ENCODE measurements at regions not wholly inside any gene's neighbourhood (a gene's known extent, or its start where the extent isn't known, plus 50 kb on each side); places are given as distances from the start of the nearest gene placed in this dataset.

DNA sequence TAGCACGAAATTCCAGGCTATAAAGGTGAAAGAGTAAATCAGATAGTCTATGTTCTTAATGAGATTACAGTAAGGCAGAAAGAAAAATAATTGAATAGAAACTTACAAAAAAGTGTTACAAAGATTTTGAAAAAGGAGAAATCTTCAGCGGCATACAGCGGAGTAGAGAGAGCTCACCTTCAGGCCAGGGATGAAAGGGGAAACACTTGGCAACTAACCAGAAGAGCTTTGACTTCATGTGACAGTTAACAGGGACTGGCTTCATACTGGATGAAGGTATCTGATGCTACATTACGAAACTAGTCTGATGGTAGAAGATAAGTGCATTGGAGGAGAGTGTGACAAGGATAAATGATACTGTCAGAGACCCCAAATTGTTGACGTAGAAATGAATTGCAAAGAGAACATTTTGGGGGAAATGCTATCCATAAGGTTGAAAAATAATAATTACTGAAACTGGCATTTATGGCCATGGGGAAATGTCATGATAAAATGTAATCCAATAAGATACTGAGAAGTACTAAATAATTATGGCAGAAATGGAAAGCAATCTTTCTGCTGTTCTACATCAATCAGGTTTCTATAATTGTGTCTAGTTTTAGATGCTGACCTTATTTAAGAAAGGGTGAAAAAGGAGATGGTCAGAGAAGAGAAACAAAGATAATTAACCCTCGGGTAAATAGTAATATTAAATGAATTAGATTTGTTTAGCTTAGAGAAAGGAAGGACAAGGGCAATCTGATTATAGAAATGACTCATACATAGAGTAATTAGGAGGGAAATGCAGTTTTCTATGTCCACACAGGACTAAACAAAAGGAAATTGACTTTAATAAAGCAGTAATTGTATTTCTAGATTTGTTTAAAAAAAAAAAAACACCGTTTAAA is 808.7 kb downstream of the NCAM2 start:
- Histone ChIP-seq H3K4me1 (no peaks in the 10 kb centered on the region), H3K4me3 (no peak overlapping the region), H3K27ac (no peak overlapping the region), H3K9me3 (no peaks in the 10 kb centered on the region), H3K27me3 (no peaks in the 10 kb centered on the region), H3K36me3 (no peaks in the 10 kb centered on the region)
- TF ChIP-seq, protein P1, sequence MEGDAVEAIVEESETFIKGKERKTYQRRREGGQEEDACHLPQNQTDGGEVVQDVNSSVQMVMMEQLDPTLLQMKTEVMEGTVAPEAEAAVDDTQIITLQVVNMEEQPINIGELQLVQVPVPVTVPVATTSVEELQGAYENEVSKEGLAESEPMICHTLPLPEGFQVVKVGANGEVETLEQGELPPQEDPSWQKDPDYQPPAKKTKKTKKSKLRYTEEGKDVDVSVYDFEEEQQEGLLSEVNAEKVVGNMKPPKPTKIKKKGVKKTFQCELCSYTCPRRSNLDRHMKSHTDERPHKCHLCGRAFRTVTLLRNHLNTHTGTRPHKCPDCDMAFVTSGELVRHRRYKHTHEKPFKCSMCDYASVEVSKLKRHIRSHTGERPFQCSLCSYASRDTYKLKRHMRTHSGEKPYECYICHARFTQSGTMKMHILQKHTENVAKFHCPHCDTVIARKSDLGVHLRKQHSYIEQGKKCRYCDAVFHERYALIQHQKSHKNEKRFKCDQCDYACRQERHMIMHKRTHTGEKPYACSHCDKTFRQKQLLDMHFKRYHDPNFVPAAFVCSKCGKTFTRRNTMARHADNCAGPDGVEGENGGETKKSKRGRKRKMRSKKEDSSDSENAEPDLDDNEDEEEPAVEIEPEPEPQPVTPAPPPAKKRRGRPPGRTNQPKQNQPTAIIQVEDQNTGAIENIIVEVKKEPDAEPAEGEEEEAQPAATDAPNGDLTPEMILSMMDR (IDR thresholded peaks at IDR 0.05), result no peak
- no peak for TF ChIP-seq POLR2A (IDR thresholded peaks at IDR 0.05)
- TF ChIP-seq EP300 (IDR thresholded peaks at IDR 0.05), result no peak
- TF ChIP-seq POLR2AphosphoS5 (IDR thresholded peaks at IDR 0.05), result no peak
- DNase-seq (no peak), ATAC-seq (ENCODE audit: low FRiP score in 2 of 2) (no peak)
- 77 to 79% methylated on average over 7 of the region's 7 CpGs for WGBS, 2 donors

DNA sequence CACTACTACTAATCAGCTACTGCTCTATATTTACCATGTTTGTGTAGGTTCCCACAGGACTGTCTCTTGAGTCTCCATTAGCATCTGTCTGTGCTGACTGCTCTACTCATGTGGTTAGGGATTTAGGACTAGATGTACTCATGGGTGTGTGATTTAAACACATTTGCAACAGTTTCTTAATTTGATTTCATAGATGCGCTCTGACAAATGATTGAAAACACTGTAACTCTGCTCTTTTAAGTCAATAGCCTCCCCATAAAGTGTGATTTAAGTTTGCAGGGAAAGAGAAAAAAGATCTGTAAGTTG is 809.3 kb downstream of the NCAM2 start:
- whole genome bisulfite sequencing, 2 donors, result 90 to 97% methylated on average over 1 of the region's 1 CpG

DNA sequence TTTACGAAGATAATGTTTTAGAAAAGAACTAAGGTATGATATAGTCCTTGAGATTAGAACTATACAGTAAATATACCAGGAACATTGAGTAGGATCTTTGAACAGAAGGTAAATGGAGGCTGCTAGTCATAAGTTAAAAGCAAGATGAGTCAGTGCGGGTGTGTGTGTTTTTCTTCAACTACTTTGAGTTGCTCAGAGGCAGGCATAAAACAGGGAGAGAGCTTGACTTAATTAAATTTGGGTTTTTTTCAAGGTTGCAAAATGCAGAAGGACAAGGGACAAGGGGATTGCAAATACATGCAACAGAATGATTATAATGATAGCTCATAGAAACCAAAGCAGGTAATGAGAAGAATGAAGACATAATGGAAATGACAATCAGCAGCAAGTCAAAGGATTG is 815.1 kb downstream of the NCAM2 start:
- DNase-seq, result no peak
- no peaks in the 10 kb centered on the region for H3K36me3 ChIP-seq
- TF ChIP-seq, protein P1 (IDR thresholded peaks at IDR 0.05), result no peak
- TF ChIP-seq POLR2A (IDR thresholded peaks at IDR 0.05) (no peak), POLR2AphosphoS5 (IDR thresholded peaks at IDR 0.05) (no peak), EP300 (IDR thresholded peaks at IDR 0.05) (no peak)
- 65 to 83% methylated on average over 2 of the region's 2 CpGs for WGBS, 2 donors
- H3K27me3 ChIP-seq, result no peaks in the 10 kb centered on the region
- ATAC-seq (ENCODE audit: low FRiP score in 2 of 2), result no peak
- H3K9me3 ChIP-seq, result no peaks in the 10 kb centered on the region
- H3K27ac ChIP-seq, result no peak overlapping the region
- H3K4me3 ChIP-seq, result no peak overlapping the region
- H3K4me1 ChIP-seq, result no peaks in the 10 kb centered on the region

More for the DNA sequence above, 809.3 kb downstream of the NCAM2 start:
- Histone ChIP-seq H3K4me3 (no peak overlapping the region), H3K36me3 (no peaks in the 10 kb centered on the region), H3K27me3 (no peaks in the 10 kb centered on the region), H3K9me3 (no peaks in the 10 kb centered on the region), H3K27ac (no peak overlapping the region), H3K4me1 (no peaks in the 10 kb centered on the region)
- no peak for DNase-seq
- ATAC-seq (ENCODE audit: low FRiP score in 2 of 2), result no peak
- TF ChIP-seq POLR2A (IDR thresholded peaks at IDR 0.05) (no peak), POLR2AphosphoS5 (IDR thresholded peaks at IDR 0.05) (no peak), EP300 (IDR thresholded peaks at IDR 0.05) (no peak)
- TF ChIP-seq, protein P1 (IDR thresholded peaks at IDR 0.05), result no peak

DNA sequence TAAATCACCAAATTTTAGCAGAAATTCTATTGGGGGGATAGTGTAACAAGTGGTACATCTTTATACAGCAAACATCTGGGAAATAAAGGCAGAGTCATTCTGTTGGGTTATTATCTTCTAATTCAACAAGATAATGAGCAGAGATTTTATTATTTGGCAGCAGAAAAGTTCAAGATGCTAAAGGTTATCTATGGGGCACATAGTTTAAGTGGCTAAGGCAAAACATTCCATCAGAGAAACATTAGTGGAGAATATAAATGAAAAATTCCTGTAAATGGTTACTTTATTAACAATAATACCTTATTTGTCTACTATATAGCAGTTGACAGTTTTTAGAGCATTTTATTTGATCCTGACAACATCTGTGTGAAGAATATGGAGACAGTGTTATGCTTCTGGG is 815.7 kb downstream of the NCAM2 start:
- Histone ChIP-seq H3K27ac (no peak overlapping the region), H3K4me1 (no peaks in the 10 kb centered on the region), H3K9me3 (no peaks in the 10 kb centered on the region), H3K4me3 (no peak overlapping the region), H3K27me3 (no peaks in the 10 kb centered on the region), H3K36me3 (no peaks in the 10 kb centered on the region)
- ATAC-seq (ENCODE audit: low FRiP score in 2 of 2) (no peak), DNase-seq (no peak)
- TF ChIP-seq EP300 (IDR thresholded peaks at IDR 0.05) (no peak), POLR2AphosphoS5 (IDR thresholded peaks at IDR 0.05) (no peak), POLR2A (IDR thresholded peaks at IDR 0.05) (no peak)
- TF ChIP-seq, protein P1 (IDR thresholded peaks at IDR 0.05), result no peak

DNA sequence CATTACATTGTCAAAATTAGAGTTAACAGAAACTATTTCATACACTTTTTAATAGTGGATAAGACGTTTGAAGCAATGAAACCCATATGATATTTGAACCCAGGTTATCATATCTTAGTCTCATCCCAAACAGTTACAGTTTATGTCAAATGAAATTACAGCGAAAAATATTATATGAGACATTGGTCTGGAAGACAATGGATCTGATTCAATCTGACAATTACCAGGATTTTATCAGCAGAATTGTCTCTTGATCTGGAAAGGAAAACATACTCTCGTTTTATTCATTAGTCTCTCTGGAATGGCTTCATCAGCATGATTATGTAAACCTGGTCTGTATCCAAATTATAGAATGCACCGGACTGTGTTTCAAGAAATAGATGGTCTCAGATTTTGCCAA is 818.6 kb downstream of the NCAM2 start:
- Histone ChIP-seq H3K4me3 (no peak overlapping the region), H3K4me1 (no peaks in the 10 kb centered on the region), H3K27ac (no peak overlapping the region), H3K27me3 (no peaks in the 10 kb centered on the region), H3K36me3 (no peaks in the 10 kb centered on the region), H3K9me3 (no peaks in the 10 kb centered on the region)
- no peak for TF ChIP-seq EP300 (IDR thresholded peaks at IDR 0.05)
- TF ChIP-seq, protein P1 (IDR thresholded peaks at IDR 0.05), result no peak
- no peak for TF ChIP-seq POLR2AphosphoS5 (IDR thresholded peaks at IDR 0.05)
- TF ChIP-seq POLR2A (IDR thresholded peaks at IDR 0.05), result no peak
- WGBS, 2 donors, result 47 to 66% methylated on average over 4 of the region's 4 CpGs
- ATAC-seq (ENCODE audit: low FRiP score in 2 of 2), result no peak
- no peak for DNase-seq

Data from upper lobe of left lung (tissue), 6 donors.